HepG2 (cell line): ENCODE measurements at regions not wholly inside any gene's neighbourhood (a gene's known extent, or its start where the extent isn't known, plus 50 kb on each side); places are given as distances from the start of the nearest gene placed in this dataset.

ENCODE experiments used
- ATAC-seq: fragments of 200-7000 bp; cut with Tn5 transposase; 3 replicates; pipeline ENCODE4 v1.9.1; 2020; ENCODE audit warnings: mild to moderate bottlenecking, moderate library complexity
- BruUV-seq: library from RNA; stranded (reverse); fragments of 400-500 nt; replicated peaks from 2 replicates; lab custom pipeline; 2021; lab: Mats Ljungman, UMichigan
- CTCF ChIA-PET: fragments of 300-600 bp; formaldehyde crosslinking; extraction: SDS; loops from one replicate; lab custom pipeline; 2021; ENCODE audit warnings: low total read pairs, inconsistent platforms, low intra/inter-chr PET ratio; lab: Yijun Ruan, JAX
- POLR2A ChIA-PET: fragments of 350-600 bp; sonication (Branson Sonifier 250); formaldehyde crosslinking; loops from one replicate; lab custom pipeline; 2020; ENCODE audit warnings: antibody characterized with exemption, inconsistent platforms; lab: Yijun Ruan, JAX
- DNase-seq: peaks from one replicate; pipeline ENCODE4 v3.0.0-alpha.2; 2015; ENCODE audit warnings: low spot score
- FAIRE-seq: peaks from 3 replicates; lab custom pipeline; 2011; peaks lifted over from hg19 to GRCh38; lab: Jason Lieb, UNC
- H2AFZ ChIP-seq: one replicate; pipeline ENCODE4 v1.6.1; 2011; ENCODE audit warnings: low read length, inconsistent platforms
- H3K27ac ChIP-seq: fragments of 300-600 bp; 3 replicates; pipeline ENCODE4 v1.8.0; 2011; ENCODE audit warnings: mixed run types, mild to moderate bottlenecking, mixed read lengths, low read length, inconsistent platforms; ENCODE audit not compliant: insufficient read depth; ENCODE audit errors: extremely low read length
- H3K27me3 ChIP-seq, 2 experiments: fragments of 200-600 bp in 1 of 2; 2 replicates in 1 of 2; 3 replicates in 1 of 2; pipeline versions ENCODE4 v1.6.0 to v1.8.0; 2011; ENCODE audit warnings: low read length in 2 of 2, mild to moderate bottlenecking in 2 of 2, moderate library complexity in 2 of 2, inconsistent platforms in 1 of 2; ENCODE audit not compliant: insufficient read depth in 2 of 2, control insufficient read depth in 1 of 2
- H3K36me3 ChIP-seq, 2 experiments: fragments of 200-600 bp in 1 of 2; replicated peaks in 1 of 2; 2 replicates in 1 of 2; 3 replicates in 1 of 2; pipeline versions ENCODE4 v1.5.1 to v1.8.0; 2011; ENCODE audit warnings: low read length in 2 of 2, inconsistent platforms in 1 of 2; ENCODE audit not compliant: insufficient read depth in 2 of 2, control insufficient read depth in 1 of 2
- H3K4me1 ChIP-seq: 2 replicates; pipeline ENCODE4 v1.5.1; 2012; ENCODE audit warnings: low read length, inconsistent platforms; ENCODE audit not compliant: insufficient read depth
- H3K4me2 ChIP-seq: 2 replicates; pipeline ENCODE4 v1.6.0; 2011; ENCODE audit warnings: low read depth, low read length, inconsistent platforms
- H3K4me3 ChIP-seq, 3 experiments: fragments of 200-600 bp in 1 of 3; sonication (generic), shearing (Covaris generic) in 1 of 3; replicated peaks in 1 of 3; 2 replicates each; pipeline ENCODE4 v1.5.1; 2011 to 2016; ENCODE audit warnings: low read length in 3 of 3, inconsistent platforms in 2 of 3, low read depth in 2 of 3, mild to moderate bottlenecking in 2 of 3, control low read depth in 1 of 3, mixed read lengths in 1 of 3; ENCODE audit not compliant: insufficient read depth in 1 of 3
- H3K79me2 ChIP-seq: one replicate; pipeline ENCODE4 v1.6.1; 2011; ENCODE audit warnings: low read length, inconsistent platforms; ENCODE audit not compliant: insufficient read depth
- H3K9ac ChIP-seq: 2 replicates; pipeline ENCODE4 v1.6.0; 2011; ENCODE audit warnings: mild to moderate bottlenecking, low read depth, low read length, inconsistent platforms; ENCODE audit not compliant: insufficient read depth
- H3K9me3 ChIP-seq: 2 replicates; pipeline ENCODE4 v1.5.1; 2012; ENCODE audit warnings: mild to moderate bottlenecking, low read length
- H4K20me1 ChIP-seq: 2 replicates; pipeline ENCODE4 v1.6.0; 2011; ENCODE audit warnings: inconsistent platforms, mild to moderate bottlenecking, low read length, moderate library complexity; ENCODE audit not compliant: insufficient read depth
- AHDC1 ChIP-seq: sonication (generic); formaldehyde crosslinking; IDR thresholded peaks from 2 replicates; pipeline ENCODE4 v1.5.1; 2020; ENCODE audit warnings: mild to moderate bottlenecking, missing genetic modification reagents, borderline replicate concordance
- CENPBD1 ChIP-seq: sonication (generic); formaldehyde crosslinking; IDR thresholded peaks from 2 replicates; pipeline ENCODE4 v1.8.0; 2022; ENCODE audit warnings: missing genetic modification reagents, low read depth, mild to moderate bottlenecking, borderline replicate concordance
- GATAD2A ChIP-seq: IDR thresholded peaks from 2 replicates; pipeline ENCODE4 v1.6.1; 2016
- KAT2B ChIP-seq: fragments of 150-350 bp; IDR thresholded peaks from 2 replicates; pipeline ENCODE4 v1.6.1; 2014; ENCODE audit warnings: low read depth, low read length, borderline replicate concordance
- NR2F2 ChIP-seq: IDR thresholded peaks from 2 replicates; pipeline ENCODE4 v1.6.1; 2012; ENCODE audit warnings: low read depth, inconsistent platforms, borderline replicate concordance
- TBP ChIP-seq: sonication (generic); formaldehyde crosslinking; IDR thresholded peaks from 2 replicates; pipeline ENCODE4 v1.5.0; 2020; ENCODE audit warnings: missing genetic modification reagents
- TEF ChIP-seq: sonication (generic); formaldehyde crosslinking; IDR thresholded peaks from 2 replicates; pipeline ENCODE4 v1.5.0; 2020; ENCODE audit warnings: missing genetic modification reagents
- TP53 ChIP-seq: sonication (generic); formaldehyde crosslinking; conservative IDR thresholded peaks from 2 replicates; pipeline ENCODE4 v1.4.0; 2020; ENCODE audit warnings: missing genetic modification reagents
- TRAFD1 ChIP-seq: sonication (generic); formaldehyde crosslinking; IDR thresholded peaks from 2 replicates; pipeline ENCODE4 v1.5.1; 2020; ENCODE audit warnings: missing genetic modification reagents, mild to moderate bottlenecking, borderline replicate concordance
- ZBTB43 ChIP-seq: sonication (generic); formaldehyde crosslinking; conservative IDR thresholded peaks from 2 replicates; pipeline ENCODE4 v1.4.0; 2020; ENCODE audit warnings: missing genetic modification reagents
- ZNF10 ChIP-seq: sonication (generic); formaldehyde crosslinking; IDR thresholded peaks from 2 replicates; pipeline ENCODE4 v1.4.0; 2020; ENCODE audit warnings: mild to moderate bottlenecking, low read depth, missing genetic modification reagents, borderline replicate concordance
- ZNF451 ChIP-seq: sonication (generic); formaldehyde crosslinking; IDR thresholded peaks from 2 replicates; pipeline ENCODE4 v1.5.0; 2020; ENCODE audit warnings: mild to moderate bottlenecking, missing genetic modification reagents
- ZNF468 ChIP-seq: sonication (generic); formaldehyde crosslinking; IDR thresholded peaks from 2 replicates; pipeline ENCODE4 v1.8.0; 2022; ENCODE audit warnings: mild to moderate bottlenecking, moderate library complexity, missing genetic modification reagents
- ZNF773 ChIP-seq: sonication (generic); formaldehyde crosslinking; IDR thresholded peaks from 2 replicates; pipeline ENCODE4 v1.4.0; 2020; ENCODE audit warnings: missing genetic modification reagents, borderline replicate concordance
- WGBS: methylation state at CpG from one replicate; pipeline ENCODE4 v1.1.6; 2017; ENCODE audit warnings: low lambda C conversion rate; 5-methylcytosine and 5-hydroxymethylcytosine counted together
- in situ Hi-C: cut with HindIII; loops from 2 replicates; pipeline ENCODE4 v1.10.0; 2017; ENCODE audit warnings: low pct_unique_long_range_greater_than_20kb; ENCODE audit not compliant: extremely low pct_ligation_motif_present
- intact Hi-C: fragments of 100-400 bp; cut with micrococcal nuclease; formaldehyde crosslinking; loops from one replicate; pipeline ENCODE4 v1.10.0; 2022; ENCODE audit not compliant: unreplicated experiment

- no peak overlapping the region for H3K27ac ChIP-seq
- no peak overlapping the region for H2AFZ ChIP-seq
- WGBS: 41% methylated on average over 4 of the region's 4 CpGs
- no peak overlapping the region for H3K4me2 ChIP-seq
- POLR2A ChIA-PET: no interaction called here
- no peak overlapping the region for H3K9ac ChIP-seq
- no peaks in the 10 kb centered on the region for H3K27me3 ChIP-seq
- H3K4me1 ChIP-seq: no peaks in the 10 kb centered on the region
- FAIRE-seq: no peak
- no peaks in the 10 kb centered on the region for H3K79me2 ChIP-seq
- no TSS peak for BruUV-seq
- H3K36me3 ChIP-seq: no peaks in the 10 kb centered on the region
- in situ Hi-C loops: no loop called here
- H4K20me1 ChIP-seq: no peaks in the 10 kb centered on the region
- H3K4me3 ChIP-seq: no peak overlapping the region
- no peak for DNase-seq
- no peaks in the 10 kb centered on the region for H3K9me3 ChIP-seq
- intact Hi-C loops: no loop called here
- ATAC-seq: no peak
- CTCF ChIA-PET: no interaction called here
- TF ChIP-seq TEF (CRISPR knock-in tag) (no peak), GATAD2A (no peak), NR2F2 (no peak), CENPBD1 (CRISPR knock-in tag) (no peak), TRAFD1 (CRISPR knock-in tag) (no peak), ZNF468 (CRISPR knock-in tag) (no peak), ZBTB43 (CRISPR knock-in tag) (no peak), AHDC1 (CRISPR knock-in tag) (no peak), ZNF451 (CRISPR knock-in tag) (no peak), ZNF10 (no peak), TBP (CRISPR knock-in tag) (no peak), KAT2B (no peak), TP53 (CRISPR knock-in tag) (no peak), ZNF773 (CRISPR knock-in tag) (no peak)
These were observed 132.1 kb downstream of the SUCLG1 start for GRCh38 chr2:84326831-84327432.
